GM18505 (cell line): ENCODE measurements at regions not wholly inside any gene's neighbourhood (a gene's known extent, or its start where the extent isn't known, plus 50 kb on each side); places are given as distances from the start of the nearest gene placed in this dataset.

Source experiments
- ATAC-seq: cut with Tn5 transposase; IDR thresholded peaks from one replicate; pipeline ENCODE4 v1.9.1; 2021; ENCODE audit not compliant: unreplicated experiment
- POLR2A ChIP-seq: IDR thresholded peaks from 4 replicates; pipeline ENCODE4 v1.6.1; 2011; ENCODE audit warnings: borderline replicate concordance; ENCODE audit not compliant: insufficient read depth, insufficient read length; ENCODE audit errors: extremely low read depth

GRCh38 chr21:28090546-28090945 is 902.1 kb downstream of the LTN1 start:
- no peak for ATAC-seq
- TF ChIP-seq POLR2A: no peak

GRCh38 chr21:28089599-28090441 is 902.9 kb downstream of the LTN1 start:
- ATAC-seq: no peak
- TF ChIP-seq POLR2A: no peak

- no peak for TF ChIP-seq POLR2A
- ATAC-seq: no peak
Observed at GRCh38 chr21:28086861-28087581, 905.7 kb downstream of the LTN1 start.

GRCh38 chr21:28084951-28085350 is 907.7 kb downstream of the LTN1 start:
- no peak for ATAC-seq
- TF ChIP-seq POLR2A: no peak

- no peak for ATAC-seq
- TF ChIP-seq POLR2A: no peak
Observed at GRCh38 chr21:28083350-28083749, 909.3 kb downstream of the LTN1 start.

GRCh38 chr21:28078126-28078525 is 914.6 kb downstream of the LTN1 start:
- ATAC-seq: no peak

GRCh38 chr21:28074676-28075075 is 918.0 kb downstream of the LTN1 start:
- ATAC-seq: no peak
- no peak for TF ChIP-seq POLR2A

More at GRCh38 chr21:28078126-28078525, 914.6 kb downstream of the LTN1 start:
- TF ChIP-seq POLR2A: no peak

- no peak for TF ChIP-seq POLR2A
- no peak for ATAC-seq
Observed at GRCh38 chr21:28072601-28073000, 920.1 kb downstream of the LTN1 start.

GRCh38 chr21:28069450-28069923 is 923.2 kb downstream of the LTN1 start:
- no peak for ATAC-seq
- no peak for TF ChIP-seq POLR2A

- TF ChIP-seq POLR2A: no peak
Observed at GRCh38 chr21:28068455-28069358, 924.0 kb downstream of the LTN1 start.

GRCh38 chr21:28066596-28067387 is 925.9 kb downstream of the LTN1 start:
- TF ChIP-seq POLR2A: no peak
- no peak for ATAC-seq

More at GRCh38 chr21:28068455-28069358, 924.0 kb downstream of the LTN1 start:
- no peak for ATAC-seq

- ATAC-seq: no peak
- TF ChIP-seq POLR2A: no peak
Observed at GRCh38 chr21:28066076-28066475, 926.6 kb downstream of the LTN1 start.
